Upper lobe of left lung (tissue), 4 donors: ENCODE measurements at regions not wholly inside any gene's neighbourhood (a gene's known extent, or its start where the extent isn't known, plus 50 kb on each side); places are given as distances from the start of the nearest gene placed in this dataset.

Source experiments
- CTCF ChIP-seq, 6 experiments: fragments of 450-650 bp in 4 of 6; fragments of 200-600 bp in 2 of 6; sonication (generic) in 2 of 6; IDR thresholded peaks; one replicate each; pipeline ENCODE4 v1.5.1; 2016 to 2019; ENCODE audit warnings: antibody characterized with exemption in 6 of 6
- EP300 ChIP-seq, 4 donors: sonication (generic); formaldehyde crosslinking; IDR thresholded peaks; one replicate each; pipeline ENCODE4 v1.5.1; 2017; ENCODE audit warnings: antibody characterized with exemption in 4 of 4, control low read depth in 2 of 4
- POLR2A ChIP-seq, 4 donors: fragments of 450-650 bp; IDR thresholded peaks; one replicate each; pipeline ENCODE4 v1.5.1; 2016 to 2017; ENCODE audit warnings: antibody characterized with exemption in 4 of 4, mild to moderate bottlenecking in 2 of 4
- POLR2AphosphoS5 ChIP-seq, 2 donors: sonication (generic); formaldehyde crosslinking; IDR thresholded peaks; one replicate each; pipeline ENCODE4 v1.5.1; 2017; ENCODE audit warnings: antibody characterized with exemption in 2 of 2

GRCh38 chr11:106477776-106478175 lies 400.3 kb downstream of the AASDHPPT start:
- TF ChIP-seq CTCF (IDR thresholded peaks at IDR 0.05) = no peak
- TF ChIP-seq POLR2A (IDR thresholded peaks at IDR 0.05) = no peak
- no peak for TF ChIP-seq POLR2AphosphoS5 (IDR thresholded peaks at IDR 0.05)
- no peak for TF ChIP-seq EP300 (IDR thresholded peaks at IDR 0.05)
